ENCODE measurements at regions not wholly inside any gene's neighbourhood (a gene's known extent, or its start where the extent isn't known, plus 50 kb on each side); places are given as distances from the start of the nearest gene placed in this dataset.
"Not testable (repeated sequence)": the region's sequence is repeated elsewhere in the genome, so short reads cannot be mapped to it uniquely, and the experiment has no call there.

DNA sequence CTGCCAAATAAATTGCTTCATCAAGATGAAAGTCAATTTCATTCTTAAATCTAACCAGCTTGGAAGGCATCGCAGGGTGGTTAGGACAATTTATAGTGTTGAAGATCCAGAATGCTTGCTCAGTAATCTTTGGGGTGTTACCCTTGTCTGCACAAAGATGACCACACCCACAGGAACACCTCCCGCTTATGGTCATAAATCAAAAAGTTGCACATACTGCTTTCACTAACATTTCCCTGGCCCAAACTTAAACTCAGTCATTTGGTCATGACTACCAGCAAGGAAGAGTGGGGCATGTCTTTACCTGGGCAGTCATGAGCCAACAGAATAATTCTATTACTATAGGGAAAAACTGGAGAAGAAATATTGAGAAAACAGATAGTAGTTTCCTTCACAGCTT is 57.6 kb upstream of the KIF2B start (continued):
- TF ChIP-seq TAF1 (IDR thresholded peaks at IDR 0.05; ENCODE audit: borderline replicate concordance, low read depth, low read length): no peak

GRCh38 chr17:53757559-53757958 is 65.2 kb upstream of the KIF2B start:
- WGBS (ENCODE audit: low lambda C conversion rate): 77% methylated on average over 21 of the region's 22 CpGs
- Histone ChIP-seq H3K36me3 (replicated peaks in 1 of 2; ENCODE audit: control insufficient read depth in 1 of 2, insufficient read depth in 2 of 2, low read length in 1 of 2) (no peaks in the 10 kb centered on the region), H3K79me2 (ENCODE audit: insufficient read depth) (no peaks in the 10 kb centered on the region), H3K9ac (no peak overlapping the region), H3K27ac (ENCODE audit: low read depth in 2 of 2, low read length in 1 of 2) (no peak overlapping the region), H4K20me1 (ENCODE audit: insufficient read depth) (no peaks in the 10 kb centered on the region), H3K4me1 (ENCODE audit: control insufficient read depth in 1 of 2, insufficient read depth in 2 of 2, low read depth in 1 of 2, low read length in 1 of 2) (no peaks in the 10 kb centered on the region), H3F3A (replicated peaks; ENCODE audit: insufficient read depth) (no peaks in the 10 kb centered on the region), H3K9me3 (peaks cover 7% of the 10 kb centered on the region; the same call in 1 of the 2 replicates), H3K4me2 (no peak overlapping the region), H3K9me2 (no peaks in the 10 kb centered on the region), H3K27me3 (ENCODE audit: insufficient read depth) (no peaks in the 10 kb centered on the region), H3K4me3 (ENCODE audit: low read depth in 2 of 2, low read length in 1 of 2) (no peak overlapping the region), H2AFZ (ENCODE audit: low read depth) (no peak overlapping the region)
- CTCF ChIA-PET: no interaction called here
- TF ChIP-seq, protein P1, sequence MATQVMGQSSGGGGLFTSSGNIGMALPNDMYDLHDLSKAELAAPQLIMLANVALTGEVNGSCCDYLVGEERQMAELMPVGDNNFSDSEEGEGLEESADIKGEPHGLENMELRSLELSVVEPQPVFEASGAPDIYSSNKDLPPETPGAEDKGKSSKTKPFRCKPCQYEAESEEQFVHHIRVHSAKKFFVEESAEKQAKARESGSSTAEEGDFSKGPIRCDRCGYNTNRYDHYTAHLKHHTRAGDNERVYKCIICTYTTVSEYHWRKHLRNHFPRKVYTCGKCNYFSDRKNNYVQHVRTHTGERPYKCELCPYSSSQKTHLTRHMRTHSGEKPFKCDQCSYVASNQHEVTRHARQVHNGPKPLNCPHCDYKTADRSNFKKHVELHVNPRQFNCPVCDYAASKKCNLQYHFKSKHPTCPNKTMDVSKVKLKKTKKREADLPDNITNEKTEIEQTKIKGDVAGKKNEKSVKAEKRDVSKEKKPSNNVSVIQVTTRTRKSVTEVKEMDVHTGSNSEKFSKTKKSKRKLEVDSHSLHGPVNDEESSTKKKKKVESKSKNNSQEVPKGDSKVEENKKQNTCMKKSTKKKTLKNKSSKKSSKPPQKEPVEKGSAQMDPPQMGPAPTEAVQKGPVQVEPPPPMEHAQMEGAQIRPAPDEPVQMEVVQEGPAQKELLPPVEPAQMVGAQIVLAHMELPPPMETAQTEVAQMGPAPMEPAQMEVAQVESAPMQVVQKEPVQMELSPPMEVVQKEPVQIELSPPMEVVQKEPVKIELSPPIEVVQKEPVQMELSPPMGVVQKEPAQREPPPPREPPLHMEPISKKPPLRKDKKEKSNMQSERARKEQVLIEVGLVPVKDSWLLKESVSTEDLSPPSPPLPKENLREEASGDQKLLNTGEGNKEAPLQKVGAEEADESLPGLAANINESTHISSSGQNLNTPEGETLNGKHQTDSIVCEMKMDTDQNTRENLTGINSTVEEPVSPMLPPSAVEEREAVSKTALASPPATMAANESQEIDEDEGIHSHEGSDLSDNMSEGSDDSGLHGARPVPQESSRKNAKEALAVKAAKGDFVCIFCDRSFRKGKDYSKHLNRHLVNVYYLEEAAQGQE (IDR thresholded peaks at IDR 0.05; ENCODE audit: low read depth, low read length): no peak
- no peak for TF ChIP-seq SIN3A (IDR thresholded peaks at IDR 0.05; ENCODE audit: borderline replicate concordance, low read depth, low read length)
- TF ChIP-seq, protein P2, sequence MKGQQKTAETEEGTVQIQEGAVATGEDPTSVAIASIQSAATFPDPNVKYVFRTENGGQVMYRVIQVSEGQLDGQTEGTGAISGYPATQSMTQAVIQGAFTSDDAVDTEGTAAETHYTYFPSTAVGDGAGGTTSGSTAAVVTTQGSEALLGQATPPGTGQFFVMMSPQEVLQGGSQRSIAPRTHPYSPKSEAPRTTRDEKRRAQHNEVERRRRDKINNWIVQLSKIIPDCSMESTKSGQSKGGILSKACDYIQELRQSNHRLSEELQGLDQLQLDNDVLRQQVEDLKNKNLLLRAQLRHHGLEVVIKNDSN (IDR thresholded peaks at IDR 0.05; ENCODE audit: borderline replicate concordance, low read depth): no peak
- no peak for TF ChIP-seq TAF1 (IDR thresholded peaks at IDR 0.05; ENCODE audit: borderline replicate concordance, low read depth, low read length)
- no peak for TF ChIP-seq RFX5 (IDR thresholded peaks at IDR 0.05; ENCODE audit: low read length)
- TF ChIP-seq EZH2phosphoT487 (IDR thresholded peaks at IDR 0.05; ENCODE audit: borderline replicate concordance, low read depth): no peak
- TF ChIP-seq RAD21 (IDR thresholded peaks at IDR 0.05; ENCODE audit: low read length): no peak
- TF ChIP-seq, protein P3, sequence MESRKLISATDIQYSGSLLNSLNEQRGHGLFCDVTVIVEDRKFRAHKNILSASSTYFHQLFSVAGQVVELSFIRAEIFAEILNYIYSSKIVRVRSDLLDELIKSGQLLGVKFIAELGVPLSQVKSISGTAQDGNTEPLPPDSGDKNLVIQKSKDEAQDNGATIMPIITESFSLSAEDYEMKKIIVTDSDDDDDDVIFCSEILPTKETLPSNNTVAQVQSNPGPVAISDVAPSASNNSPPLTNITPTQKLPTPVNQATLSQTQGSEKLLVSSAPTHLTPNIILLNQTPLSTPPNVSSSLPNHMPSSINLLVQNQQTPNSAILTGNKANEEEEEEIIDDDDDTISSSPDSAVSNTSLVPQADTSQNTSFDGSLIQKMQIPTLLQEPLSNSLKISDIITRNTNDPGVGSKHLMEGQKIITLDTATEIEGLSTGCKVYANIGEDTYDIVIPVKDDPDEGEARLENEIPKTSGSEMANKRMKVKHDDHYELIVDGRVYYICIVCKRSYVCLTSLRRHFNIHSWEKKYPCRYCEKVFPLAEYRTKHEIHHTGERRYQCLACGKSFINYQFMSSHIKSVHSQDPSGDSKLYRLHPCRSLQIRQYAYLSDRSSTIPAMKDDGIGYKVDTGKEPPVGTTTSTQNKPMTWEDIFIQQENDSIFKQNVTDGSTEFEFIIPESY (IDR thresholded peaks at IDR 0.05; ENCODE audit: borderline replicate concordance, low read depth): no peak
- TF ChIP-seq, protein P4, sequence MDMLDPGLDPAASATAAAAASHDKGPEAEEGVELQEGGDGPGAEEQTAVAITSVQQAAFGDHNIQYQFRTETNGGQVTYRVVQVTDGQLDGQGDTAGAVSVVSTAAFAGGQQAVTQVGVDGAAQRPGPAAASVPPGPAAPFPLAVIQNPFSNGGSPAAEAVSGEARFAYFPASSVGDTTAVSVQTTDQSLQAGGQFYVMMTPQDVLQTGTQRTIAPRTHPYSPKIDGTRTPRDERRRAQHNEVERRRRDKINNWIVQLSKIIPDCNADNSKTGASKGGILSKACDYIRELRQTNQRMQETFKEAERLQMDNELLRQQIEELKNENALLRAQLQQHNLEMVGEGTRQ (IDR thresholded peaks at IDR 0.05; ENCODE audit: borderline replicate concordance, low read depth, low read length): no peak
- no peak for TF ChIP-seq EP300 (IDR thresholded peaks at IDR 0.05; ENCODE audit: borderline replicate concordance in 1 of 2, low read depth in 1 of 2, low read length in 1 of 2)
- TF ChIP-seq SMC3 (IDR thresholded peaks at IDR 0.05; ENCODE audit: low read depth, low read length): no peak
- no peak for TF ChIP-seq TEAD4 (IDR thresholded peaks at IDR 0.05; ENCODE audit: borderline replicate concordance, insufficient read depth)
- TF ChIP-seq POLR2AphosphoS5 (IDR thresholded peaks at IDR 0.05; ENCODE audit: low read depth, low read length): no peak
- TF ChIP-seq PBX3 (IDR thresholded peaks at IDR 0.05): no peak
- no peak for TF ChIP-seq JUND (IDR thresholded peaks at IDR 0.05)
- TF ChIP-seq YY1 (IDR thresholded peaks at IDR 0.05; ENCODE audit: low read depth): no peak
- TF ChIP-seq ELF1 (IDR thresholded peaks at IDR 0.05): no peak
- no peak for TF ChIP-seq GABPA (IDR thresholded peaks at IDR 0.05; ENCODE audit: low read depth)
- TF ChIP-seq MEF2A (IDR thresholded peaks at IDR 0.05; ENCODE audit: borderline replicate concordance, low read depth): no peak
- no peak for TF ChIP-seq FOXM1 (IDR thresholded peaks at IDR 0.05; ENCODE audit: low read depth)
- POLR2A ChIA-PET: no interaction called here
- DNase-seq: no peak

DNA sequence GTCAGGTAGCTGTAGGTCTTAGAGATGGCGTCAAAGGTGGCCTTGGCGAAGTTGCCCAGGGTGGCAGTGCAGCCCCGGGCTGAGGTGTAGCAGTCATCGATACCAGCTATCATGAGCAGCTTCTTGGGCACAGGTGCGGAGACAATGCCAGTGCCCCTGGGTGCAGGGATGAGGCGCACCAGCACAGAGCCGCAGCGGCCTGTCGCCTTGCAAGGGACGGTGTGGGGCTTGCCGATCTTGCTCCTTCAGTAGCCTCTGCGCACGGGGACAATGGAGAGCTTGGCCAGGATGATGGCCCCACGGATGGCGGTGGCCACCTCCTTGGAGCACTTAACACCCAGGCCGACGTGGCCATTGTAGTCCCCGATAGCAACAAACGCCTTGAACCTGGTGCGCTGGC is 65.6 kb upstream of the KIF2B start:
- H4K20me1 ChIP-seq (ENCODE audit: insufficient read depth); H3K36me3 ChIP-seq (replicated peaks in 1 of 2; ENCODE audit: control insufficient read depth in 1 of 2, insufficient read depth in 2 of 2, low read length in 1 of 2); H3K4me3 ChIP-seq (ENCODE audit: low read depth in 2 of 2, low read length in 1 of 2); H3F3A ChIP-seq (replicated peaks; ENCODE audit: insufficient read depth); H3K27me3 ChIP-seq (ENCODE audit: insufficient read depth); POLR2A ChIA-PET; H3K9me3 ChIP-seq; H3K27ac ChIP-seq (ENCODE audit: low read depth in 2 of 2, low read length in 1 of 2); DNase-seq; H3K4me1 ChIP-seq (ENCODE audit: control insufficient read depth in 1 of 2, insufficient read depth in 2 of 2, low read depth in 1 of 2, low read length in 1 of 2); H3K4me2 ChIP-seq; CTCF ChIA-PET; H3K79me2 ChIP-seq (ENCODE audit: insufficient read depth); H3K9me2 ChIP-seq; H2AFZ ChIP-seq (ENCODE audit: low read depth); H3K9ac ChIP-seq: not testable (repeated sequence)
- 77% methylated on average over 15 of the region's 20 CpGs for WGBS (ENCODE audit: low lambda C conversion rate)
